B cell (primary cell): ENCODE measurements at regions not wholly inside any gene's neighbourhood (a gene's known extent, or its start where the extent isn't known, plus 50 kb on each side); places are given as distances from the start of the nearest gene placed in this dataset.

Source experiments
- EZH2 ChIP-seq: IDR thresholded peaks from 2 replicates; pipeline ENCODE4 v1.6.1; 2012; ENCODE audit warnings: borderline replicate concordance, low read depth, mild to moderate bottlenecking, moderate library complexity, low read length; ENCODE audit not compliant: insufficient read depth, poor library complexity, severe bottlenecking
- TF ChIP-seq, protein P1 (sequence below): fragments of 200-600 bp; IDR thresholded peaks from one replicate; pipeline ENCODE4 v1.8.0; 2022; ENCODE audit warnings: antibody characterized with exemption, mild to moderate bottlenecking

DNA sequence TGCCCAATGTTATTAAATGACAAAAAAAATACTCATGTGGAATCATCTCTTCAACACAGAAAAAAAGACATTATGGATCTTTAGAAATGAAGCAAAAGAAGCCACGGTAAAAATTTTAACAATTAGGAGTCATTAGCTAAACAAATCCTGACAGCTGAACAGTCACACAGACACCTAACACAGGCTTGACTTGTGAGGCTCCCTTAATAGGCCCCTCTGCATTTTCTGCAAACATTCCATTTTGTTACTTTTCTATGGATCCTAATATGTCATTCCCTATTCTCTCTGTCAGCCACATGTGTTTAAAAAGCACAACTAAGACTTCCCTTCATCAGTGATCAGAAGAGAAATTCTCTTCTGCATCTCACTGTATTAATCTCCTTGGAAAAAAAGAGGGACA is 1331.5 kb downstream of the CDH8 start:
- TF ChIP-seq, protein P1, sequence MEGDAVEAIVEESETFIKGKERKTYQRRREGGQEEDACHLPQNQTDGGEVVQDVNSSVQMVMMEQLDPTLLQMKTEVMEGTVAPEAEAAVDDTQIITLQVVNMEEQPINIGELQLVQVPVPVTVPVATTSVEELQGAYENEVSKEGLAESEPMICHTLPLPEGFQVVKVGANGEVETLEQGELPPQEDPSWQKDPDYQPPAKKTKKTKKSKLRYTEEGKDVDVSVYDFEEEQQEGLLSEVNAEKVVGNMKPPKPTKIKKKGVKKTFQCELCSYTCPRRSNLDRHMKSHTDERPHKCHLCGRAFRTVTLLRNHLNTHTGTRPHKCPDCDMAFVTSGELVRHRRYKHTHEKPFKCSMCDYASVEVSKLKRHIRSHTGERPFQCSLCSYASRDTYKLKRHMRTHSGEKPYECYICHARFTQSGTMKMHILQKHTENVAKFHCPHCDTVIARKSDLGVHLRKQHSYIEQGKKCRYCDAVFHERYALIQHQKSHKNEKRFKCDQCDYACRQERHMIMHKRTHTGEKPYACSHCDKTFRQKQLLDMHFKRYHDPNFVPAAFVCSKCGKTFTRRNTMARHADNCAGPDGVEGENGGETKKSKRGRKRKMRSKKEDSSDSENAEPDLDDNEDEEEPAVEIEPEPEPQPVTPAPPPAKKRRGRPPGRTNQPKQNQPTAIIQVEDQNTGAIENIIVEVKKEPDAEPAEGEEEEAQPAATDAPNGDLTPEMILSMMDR = no peak
- no peak for TF ChIP-seq EZH2
